ES-I3 (cell line): ENCODE measurements at regions not wholly inside any gene's neighbourhood (a gene's known extent, or its start where the extent isn't known, plus 50 kb on each side); places are given as distances from the start of the nearest gene placed in this dataset.

Experiments
- H3K36me3 ChIP-seq: 2 replicates; pipeline ENCODE4 v1.6.1; 2013; ENCODE audit warnings: mild to moderate bottlenecking, low read length, control low read depth, moderate library complexity; ENCODE audit not compliant: insufficient read depth
- H3K4me1 ChIP-seq: 2 replicates; pipeline ENCODE4 v1.6.1; 2013; ENCODE audit warnings: mild to moderate bottlenecking, control low read depth, low read length; ENCODE audit not compliant: insufficient read depth
- H3K9ac ChIP-seq: 2 replicates; pipeline ENCODE4 v1.6.1; 2013; ENCODE audit warnings: low read depth, mild to moderate bottlenecking, low read length, moderate library complexity
- H3K9me3 ChIP-seq: 2 replicates; pipeline ENCODE4 v1.6.1; 2013; ENCODE audit warnings: mild to moderate bottlenecking, low read length, moderate library complexity; ENCODE audit not compliant: control insufficient read depth, insufficient read depth

GRCh38 chr2:173680574-173680973 is 284.6 kb downstream of the SP3 start:
- H3K9me3 ChIP-seq = no peaks in the 10 kb centered on the region
- no peaks in the 10 kb centered on the region; the same call in 1 of the 2 replicates for H3K36me3 ChIP-seq
- H3K4me1 ChIP-seq = no peaks in the 10 kb centered on the region
- no peak overlapping the region for H3K9ac ChIP-seq

- Histone ChIP-seq H3K9ac (no peak overlapping the region), H3K9me3 (no peaks in the 10 kb centered on the region), H3K4me1 (no peaks in the 10 kb centered on the region), H3K36me3 (no peaks in the 10 kb centered on the region; the same call in 1 of the 2 replicates)
Observed at GRCh38 chr2:173681881-173682650, 283.1 kb downstream of the SP3 start.

GRCh38 chr2:173684896-173685459 is 280.2 kb downstream of the SP3 start:
- no peaks in the 10 kb centered on the region; the same call in 1 of the 2 replicates for H3K36me3 ChIP-seq
- no peak overlapping the region for H3K9ac ChIP-seq
- H3K4me1 ChIP-seq = no peaks in the 10 kb centered on the region
- no peaks in the 10 kb centered on the region for H3K9me3 ChIP-seq

GRCh38 chr2:173690349-173690748 is 274.8 kb downstream of the SP3 start:
- no peaks in the 10 kb centered on the region for H3K4me1 ChIP-seq
- no peaks in the 10 kb centered on the region; the same call in 1 of the 2 replicates for H3K9me3 ChIP-seq
- H3K36me3 ChIP-seq = no peaks in the 10 kb centered on the region
- no peak overlapping the region for H3K9ac ChIP-seq

GRCh38 chr2:173692068-173692467 is 273.1 kb downstream of the SP3 start:
- no peaks in the 10 kb centered on the region for H3K4me1 ChIP-seq
- H3K36me3 ChIP-seq = no peaks in the 10 kb centered on the region
- no peaks in the 10 kb centered on the region; the same call in 1 of the 2 replicates for H3K9me3 ChIP-seq
- no peak overlapping the region for H3K9ac ChIP-seq

- H3K36me3 ChIP-seq = no peaks in the 10 kb centered on the region
- no peaks in the 10 kb centered on the region for H3K4me1 ChIP-seq
- no peak overlapping the region for H3K9ac ChIP-seq
- no peaks in the 10 kb centered on the region; the same call in 1 of the 2 replicates for H3K9me3 ChIP-seq
Observed at GRCh38 chr2:173693044-173693589, 272.1 kb downstream of the SP3 start.

- no peaks in the 10 kb centered on the region; the same call in 1 of the 2 replicates for H3K9me3 ChIP-seq
- H3K36me3 ChIP-seq = no peaks in the 10 kb centered on the region
- no peak overlapping the region for H3K9ac ChIP-seq
- no peaks in the 10 kb centered on the region for H3K4me1 ChIP-seq
Observed at GRCh38 chr2:173696274-173696673, 268.9 kb downstream of the SP3 start.

- no peaks in the 10 kb centered on the region for H3K36me3 ChIP-seq
Observed at GRCh38 chr2:173697929-173698328, 267.2 kb downstream of the SP3 start.

GRCh38 chr2:173705656-173706055 is 259.5 kb downstream of the SP3 start:
- Histone ChIP-seq H3K9me3 (no peaks in the 10 kb centered on the region), H3K9ac (no peak overlapping the region), H3K4me1 (no peaks in the 10 kb centered on the region), H3K36me3 (no peaks in the 10 kb centered on the region)

More at GRCh38 chr2:173697929-173698328, 267.2 kb downstream of the SP3 start:
- Histone ChIP-seq H3K9me3 (no peaks in the 10 kb centered on the region; the same call in 1 of the 2 replicates), H3K4me1 (no peaks in the 10 kb centered on the region), H3K9ac (no peak overlapping the region)

- Histone ChIP-seq H3K9ac (no peak overlapping the region), H3K36me3 (no peaks in the 10 kb centered on the region), H3K9me3 (no peaks in the 10 kb centered on the region), H3K4me1 (no peaks in the 10 kb centered on the region)
Observed at GRCh38 chr2:173706936-173707335, 258.2 kb downstream of the SP3 start.

GRCh38 chr2:173708806-173709205 is 256.4 kb downstream of the SP3 start:
- H3K4me1 ChIP-seq = no peaks in the 10 kb centered on the region
- no peak overlapping the region for H3K9ac ChIP-seq
- H3K9me3 ChIP-seq = no peaks in the 10 kb centered on the region
- no peaks in the 10 kb centered on the region for H3K36me3 ChIP-seq

GRCh38 chr2:173711816-173712215 is 253.4 kb downstream of the SP3 start:
- Histone ChIP-seq H3K9me3 (no peaks in the 10 kb centered on the region), H3K4me1 (no peaks in the 10 kb centered on the region), H3K36me3 (no peaks in the 10 kb centered on the region), H3K9ac (no peak overlapping the region)

GRCh38 chr2:173713904-173714555 is 251.1 kb downstream of the SP3 start:
- Histone ChIP-seq H3K9me3 (no peaks in the 10 kb centered on the region), H3K36me3 (no peaks in the 10 kb centered on the region), H3K4me1 (no peaks in the 10 kb centered on the region), H3K9ac (no peak overlapping the region)

GRCh38 chr2:173715441-173715840 is 249.7 kb downstream of the SP3 start:
- no peaks in the 10 kb centered on the region for H3K9me3 ChIP-seq
- H3K4me1 ChIP-seq = no peaks in the 10 kb centered on the region
- H3K36me3 ChIP-seq = no peaks in the 10 kb centered on the region
- H3K9ac ChIP-seq = no peak overlapping the region
